Endothelial cell of umbilical vein (primary cell): ENCODE measurements at regions not wholly inside any gene's neighbourhood (a gene's known extent, or its start where the extent isn't known, plus 50 kb on each side); places are given as distances from the start of the nearest gene placed in this dataset.

Experiments
- BruUV-seq: library from RNA; stranded (reverse); fragments of 400-500 nt; replicated peaks from 2 replicates; lab custom pipeline; 2021; lab: Mats Ljungman, UMichigan
- CTCF ChIA-PET: fragments of 300-600, 350-600 bp; sonication (Branson Sonifier 250); formaldehyde crosslinking; loops from one replicate; lab custom pipeline; 2021; ENCODE audit warnings: antibody characterized with exemption, inconsistent platforms; lab: Charles Lee
- POLR2A ChIA-PET: fragments of 300-600, 350-600 bp; sonication (Branson Sonifier 250); formaldehyde crosslinking; loops from one replicate; lab custom pipeline; 2021; ENCODE audit warnings: antibody characterized with exemption, inconsistent platforms; lab: Charles Lee
- DNase-seq: peaks from one replicate; pipeline ENCODE4 v3.0.0-alpha.2; 2011; ENCODE audit warnings: low read depth, low spot score
- FAIRE-seq: peaks from 2 replicates; lab custom pipeline; 2011; peaks lifted over from hg19 to GRCh38; lab: Jason Lieb, UNC
- H2AFZ ChIP-seq: 2 replicates; pipeline ENCODE4 v1.6.0; 2012; ENCODE audit warnings: low read depth, low read length, control low read depth, inconsistent platforms
- H3K27ac ChIP-seq: 2 replicates; pipeline ENCODE4 v1.5.1; 2011; ENCODE audit warnings: low read depth, mild to moderate bottlenecking, control low read depth, low read length, moderate library complexity; ENCODE audit not compliant: insufficient read depth
- H3K27me3 ChIP-seq, 2 experiments: 2 replicates each; pipeline versions ENCODE4 v1.6.0 to v1.6.1; 2011; ENCODE audit warnings: low read length in 2 of 2, mixed read lengths in 1 of 2; ENCODE audit not compliant: control insufficient read depth in 2 of 2, insufficient read depth in 2 of 2
- H3K36me3 ChIP-seq, 2 experiments: 2 replicates in 1 of 2; 3 replicates in 1 of 2; pipeline ENCODE4 v1.5.1; 2011; ENCODE audit warnings: low read length in 2 of 2, mild to moderate bottlenecking in 1 of 2, moderate library complexity in 1 of 2; ENCODE audit not compliant: control insufficient read depth in 2 of 2, insufficient read depth in 2 of 2; ENCODE audit errors: extremely low read depth in 1 of 2
- H3K4me1 ChIP-seq: 3 replicates; pipeline ENCODE4 v1.5.1; 2011; ENCODE audit warnings: mild to moderate bottlenecking, low read length; ENCODE audit not compliant: control insufficient read depth, insufficient read depth; ENCODE audit errors: extremely low read depth
- H3K4me2 ChIP-seq: 2 replicates; pipeline ENCODE4 v1.6.1; 2011; ENCODE audit warnings: low read length, control low read depth, mixed read lengths; ENCODE audit not compliant: insufficient read depth
- H3K4me3 ChIP-seq, 3 experiments: fragments of 200-600 bp in 1 of 3; sonication (generic), shearing (Covaris generic) in 1 of 3; replicated peaks in 1 of 3; 2 replicates each; pipeline ENCODE4 v1.5.1; 2011 to 2016; ENCODE audit warnings: control low read depth in 3 of 3, low read length in 3 of 3, mild to moderate bottlenecking in 2 of 3, inconsistent platforms in 1 of 3, low read depth in 1 of 3, moderate library complexity in 1 of 3; ENCODE audit not compliant: insufficient read depth in 1 of 3
- H3K79me2 ChIP-seq: 2 replicates; pipeline ENCODE4 v1.6.0; 2012; ENCODE audit warnings: low read length, inconsistent platforms; ENCODE audit not compliant: control insufficient read depth, insufficient read depth
- H3K9ac ChIP-seq: replicated peaks from 2 replicates; pipeline ENCODE3; 2011; ENCODE audit warnings: low read length, control low read depth; ENCODE audit not compliant: insufficient read depth; ENCODE audit errors: extremely low read depth
- H3K9me1 ChIP-seq: replicated peaks from 3 replicates; pipeline ENCODE4 v1.6.0; 2011; ENCODE audit warnings: mild to moderate bottlenecking, low read length; ENCODE audit not compliant: control insufficient read depth, insufficient read depth; ENCODE audit errors: extremely low read depth
- H3K9me3 ChIP-seq: replicated peaks from 2 replicates; pipeline ENCODE4 v1.5.1; 2012; ENCODE audit warnings: low read length, inconsistent platforms; ENCODE audit not compliant: control insufficient read depth, insufficient read depth
- H4K20me1 ChIP-seq: replicated peaks from 2 replicates; pipeline ENCODE3; 2011; ENCODE audit warnings: mild to moderate bottlenecking, low read length; ENCODE audit not compliant: control insufficient read depth, insufficient read depth; ENCODE audit errors: extremely low read depth
- EZH2 ChIP-seq: IDR thresholded peaks from 2 replicates; pipeline ENCODE4 v1.6.1; 2012; ENCODE audit warnings: borderline replicate concordance, low read depth, mild to moderate bottlenecking, moderate library complexity, low read length, inconsistent platforms; ENCODE audit not compliant: severe bottlenecking
- FOS ChIP-seq: IDR thresholded peaks from 2 replicates; pipeline ENCODE4 v1.6.1; 2011; ENCODE audit warnings: mild to moderate bottlenecking, low read length, moderate library complexity, borderline replicate concordance; ENCODE audit not compliant: insufficient read depth
- GATA2 ChIP-seq: IDR thresholded peaks from 2 replicates; pipeline ENCODE4 v1.7.0; 2011; ENCODE audit warnings: low read depth, mild to moderate bottlenecking, moderate library complexity, mixed read lengths, low read length; ENCODE audit not compliant: insufficient read length, insufficient read depth
- JUN ChIP-seq: IDR thresholded peaks from 2 replicates; pipeline ENCODE4 v1.6.1; 2011; ENCODE audit warnings: borderline replicate concordance, low read depth; ENCODE audit not compliant: insufficient read length, insufficient read depth
- POLR2A ChIP-seq: IDR thresholded peaks from 2 replicates; pipeline ENCODE4 v1.6.1; 2012; ENCODE audit warnings: low read depth, mild to moderate bottlenecking, control low read depth, low read length
- POLR2AphosphoS5 ChIP-seq: IDR thresholded peaks from 2 replicates; pipeline ENCODE4 v1.6.1; 2012; ENCODE audit warnings: low read depth, mild to moderate bottlenecking, control low read depth, low read length, moderate library complexity; ENCODE audit not compliant: insufficient read depth
- dilution Hi-C: fragments of 300-500 bp; cut with MboI; formaldehyde crosslinking; loops from one replicate; pipeline ENCODE4 v1.15.0; 2019; ENCODE audit warnings: low sequenced_read_pairs; ENCODE audit not compliant: extremely low pct_ligation_motif_present
- intact Hi-C: fragments of 100-400 bp; cut with micrococcal nuclease; formaldehyde crosslinking; loops from one replicate; pipeline ENCODE4 v1.10.0; 2022
- TF ChIP-seq, protein P1 (sequence below): IDR thresholded peaks from 2 replicates; pipeline ENCODE4 v1.6.1; 2011; ENCODE audit not compliant: insufficient read depth, insufficient read length
- TF ChIP-seq, protein P2 (sequence below), 2 donors: IDR thresholded peaks; 1 replicate in 1 of 2; 2 replicates in 1 of 2; pipeline ENCODE4 v1.5.1; 2011; ENCODE audit warnings: low read length in 2 of 2, mild to moderate bottlenecking in 2 of 2, moderate library complexity in 2 of 2, control low read depth in 1 of 2, inconsistent platforms in 1 of 2, low read depth in 1 of 2; ENCODE audit not compliant: insufficient read depth in 1 of 2; ENCODE audit errors: extremely low read depth in 1 of 2

DNA sequence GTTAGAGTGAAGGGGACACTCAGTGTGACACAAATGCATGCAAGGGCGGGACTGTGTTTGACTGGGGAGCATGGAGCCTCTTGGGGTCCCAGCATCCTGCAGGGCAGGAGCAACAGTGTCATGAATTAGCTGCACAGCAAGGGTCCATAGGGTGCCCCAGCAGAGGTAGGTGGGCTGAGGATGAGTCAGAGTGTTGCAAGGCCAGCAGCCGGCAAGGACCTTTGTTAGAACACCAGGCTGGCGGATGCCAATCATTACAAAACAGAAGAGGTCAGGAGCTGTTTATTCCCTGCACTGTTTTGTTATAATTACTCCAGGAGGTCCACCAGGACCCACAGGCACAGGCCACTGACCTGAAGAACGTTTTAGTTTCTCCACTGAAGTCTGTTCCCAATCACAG, 362.2 kb upstream of the DUSP10 start:
- Histone ChIP-seq H3K9me1 (no peaks in the 10 kb centered on the region), H3K4me1 (no peaks in the 10 kb centered on the region), H3K4me2 (no peak overlapping the region), H2AFZ (no peak overlapping the region), H3K9ac (no peak overlapping the region), H3K9me3 (no peaks in the 10 kb centered on the region), H3K27me3 (no peaks in the 10 kb centered on the region), H4K20me1 (no peaks in the 10 kb centered on the region), H3K36me3 (no peaks in the 10 kb centered on the region), H3K4me3 (no peak overlapping the region), H3K79me2 (no peaks in the 10 kb centered on the region), H3K27ac (no peak overlapping the region)
- BruUV-seq, result no TSS peak
- FAIRE-seq (no peak), DNase-seq (no peak)
- dilution Hi-C loops, result no loop called here
- POLR2A ChIA-PET, result no interaction called here
- CTCF ChIA-PET, result no interaction called here
- intact Hi-C loops, result no loop called here
- TF ChIP-seq, protein P1, sequence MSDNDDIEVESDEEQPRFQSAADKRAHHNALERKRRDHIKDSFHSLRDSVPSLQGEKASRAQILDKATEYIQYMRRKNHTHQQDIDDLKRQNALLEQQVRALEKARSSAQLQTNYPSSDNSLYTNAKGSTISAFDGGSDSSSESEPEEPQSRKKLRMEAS, result no peak
- TF ChIP-seq POLR2AphosphoS5, result no peak
- TF ChIP-seq GATA2, result no peak
- TF ChIP-seq, protein P2, sequence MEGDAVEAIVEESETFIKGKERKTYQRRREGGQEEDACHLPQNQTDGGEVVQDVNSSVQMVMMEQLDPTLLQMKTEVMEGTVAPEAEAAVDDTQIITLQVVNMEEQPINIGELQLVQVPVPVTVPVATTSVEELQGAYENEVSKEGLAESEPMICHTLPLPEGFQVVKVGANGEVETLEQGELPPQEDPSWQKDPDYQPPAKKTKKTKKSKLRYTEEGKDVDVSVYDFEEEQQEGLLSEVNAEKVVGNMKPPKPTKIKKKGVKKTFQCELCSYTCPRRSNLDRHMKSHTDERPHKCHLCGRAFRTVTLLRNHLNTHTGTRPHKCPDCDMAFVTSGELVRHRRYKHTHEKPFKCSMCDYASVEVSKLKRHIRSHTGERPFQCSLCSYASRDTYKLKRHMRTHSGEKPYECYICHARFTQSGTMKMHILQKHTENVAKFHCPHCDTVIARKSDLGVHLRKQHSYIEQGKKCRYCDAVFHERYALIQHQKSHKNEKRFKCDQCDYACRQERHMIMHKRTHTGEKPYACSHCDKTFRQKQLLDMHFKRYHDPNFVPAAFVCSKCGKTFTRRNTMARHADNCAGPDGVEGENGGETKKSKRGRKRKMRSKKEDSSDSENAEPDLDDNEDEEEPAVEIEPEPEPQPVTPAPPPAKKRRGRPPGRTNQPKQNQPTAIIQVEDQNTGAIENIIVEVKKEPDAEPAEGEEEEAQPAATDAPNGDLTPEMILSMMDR (IDR thresholded peaks at IDR 0.05; ENCODE audit: extremely low read depth in 1 of 2, insufficient read depth in 1 of 2, low read depth in 1 of 2, low read length in 2 of 2), result no peak
- TF ChIP-seq JUN, result no peak
- TF ChIP-seq FOS, result no peak
- no peak for TF ChIP-seq POLR2A
- TF ChIP-seq EZH2, result no peak
